ENCODE measurements at regions not wholly inside any gene's neighbourhood (a gene's known extent, or its start where the extent isn't known, plus 50 kb on each side); places are given as distances from the start of the nearest gene placed in this dataset.

DNA sequence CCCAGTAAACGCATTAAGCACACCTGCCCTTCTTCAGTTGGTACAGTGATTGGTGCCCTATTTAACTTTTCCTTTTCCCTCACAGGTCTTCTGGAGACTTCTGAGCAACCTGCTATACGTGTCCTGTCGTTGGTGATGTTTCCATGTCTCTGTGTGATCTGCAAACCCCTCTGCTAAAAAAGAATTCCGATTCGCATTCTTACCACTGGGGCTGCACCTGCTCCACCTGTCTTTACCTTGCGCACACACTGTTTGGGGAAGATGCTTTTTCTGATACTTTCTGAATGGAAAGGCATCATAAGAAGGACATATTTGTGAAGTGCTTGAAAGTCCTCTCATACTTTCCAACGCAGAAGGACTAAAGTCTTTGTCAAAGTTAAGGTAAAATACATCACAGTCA is 323.9 kb upstream of the SOX11 start:
- DNase-seq (ENCODE audit: low read depth in 2 of 3, low spot score in 2 of 3): no peak

DNA sequence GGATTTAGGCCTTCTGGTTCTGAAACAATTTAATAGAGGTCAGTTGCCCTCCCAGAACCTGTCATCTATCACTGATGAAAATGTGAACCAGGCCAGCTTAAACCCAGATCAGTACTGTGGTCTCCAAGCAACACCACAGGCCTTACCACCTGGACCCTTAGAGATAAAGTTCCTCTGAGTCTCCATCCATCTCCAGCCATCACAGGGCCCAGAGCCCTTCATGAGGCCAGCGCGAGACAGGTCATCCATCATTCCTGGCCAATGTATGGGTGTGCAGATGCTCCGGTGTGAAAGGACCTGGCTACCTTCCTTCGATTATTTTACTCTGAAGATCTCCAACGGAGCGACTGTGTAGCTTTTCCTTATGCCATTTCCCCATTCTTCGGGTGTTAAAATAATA is 322.7 kb upstream of the SOX11 start:
- no peak for DNase-seq (ENCODE audit: low read depth in 2 of 3, low spot score in 2 of 3)

DNA sequence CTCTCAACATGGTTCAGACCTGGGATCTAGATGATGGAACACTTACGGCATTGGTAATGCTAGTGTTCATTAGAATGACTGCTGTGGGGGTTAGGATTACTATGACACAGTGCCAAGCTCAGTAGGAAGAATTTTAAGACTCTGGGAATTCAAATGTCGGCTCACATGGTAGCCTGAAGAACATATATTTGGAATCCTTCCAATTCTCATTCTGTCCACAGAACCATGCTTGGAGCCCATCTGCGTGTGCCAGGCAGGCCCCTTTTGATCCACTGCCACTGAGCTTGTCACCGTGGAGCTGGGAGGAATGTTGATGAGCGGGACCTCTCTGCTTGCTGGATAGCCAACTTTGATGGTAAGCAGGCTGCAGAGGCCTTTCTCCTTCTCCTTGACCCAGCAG is 322.0 kb upstream of the SOX11 start:
- no peak for DNase-seq (ENCODE audit: low read depth in 2 of 3, low spot score in 2 of 3)

- DNase-seq (ENCODE audit: low read depth in 2 of 3, low spot score in 2 of 3): no peak
Observed at GRCh38 chr2:5372141-5372540, 320.0 kb upstream of the SOX11 start.

DNA sequence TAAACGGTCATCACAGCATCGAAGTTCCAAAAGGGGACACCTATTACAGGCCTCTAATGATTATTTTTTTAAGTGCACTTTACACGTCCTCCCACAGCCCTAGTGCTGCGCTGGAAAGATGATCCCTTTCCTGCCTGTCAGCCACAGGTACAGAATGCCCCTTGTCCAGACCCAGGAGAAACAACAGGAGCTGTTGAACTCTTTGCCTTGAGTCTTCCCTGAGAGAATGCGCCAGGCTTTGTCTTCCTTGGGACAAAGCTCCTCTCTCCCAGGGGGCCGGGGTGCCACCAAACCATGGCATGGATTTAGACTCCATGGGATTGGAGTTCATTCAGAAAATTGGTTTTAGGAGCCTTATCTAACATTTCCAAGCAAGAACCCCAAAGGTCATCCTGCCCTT is 319.0 kb upstream of the SOX11 start:
- no peak for DNase-seq (ENCODE audit: low read depth in 2 of 3, low spot score in 2 of 3)

GRCh38 chr2:5374762-5375161 is 317.4 kb upstream of the SOX11 start:
- DNase-seq (ENCODE audit: low read depth in 2 of 3, low spot score in 2 of 3): no peak

DNA sequence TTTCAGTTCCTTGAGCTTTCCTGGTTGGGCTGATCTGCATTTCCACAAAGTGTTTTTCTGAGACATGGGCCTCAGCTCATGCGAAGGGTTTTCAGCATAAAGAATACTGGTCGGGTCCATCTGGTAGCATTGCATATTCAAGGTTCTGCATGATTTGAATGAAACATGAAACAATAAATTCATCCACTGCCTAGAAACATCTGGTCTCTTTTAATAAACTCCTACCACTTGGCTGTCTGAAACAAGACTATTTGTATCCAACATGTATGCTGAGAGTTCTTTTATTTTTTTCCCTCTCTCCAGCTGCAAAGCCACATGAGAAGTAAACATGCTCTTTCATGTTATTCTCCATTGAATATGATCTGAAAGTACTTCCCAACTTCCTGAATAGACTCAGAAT is 314.9 kb upstream of the SOX11 start:
- DNase-seq (ENCODE audit: low read depth in 2 of 3, low spot score in 2 of 3): no peak

GRCh38 chr2:5379811-5380210 is 312.4 kb upstream of the SOX11 start:
- DNase-seq (ENCODE audit: low read depth in 2 of 3, low spot score in 2 of 3): no peak

DNA sequence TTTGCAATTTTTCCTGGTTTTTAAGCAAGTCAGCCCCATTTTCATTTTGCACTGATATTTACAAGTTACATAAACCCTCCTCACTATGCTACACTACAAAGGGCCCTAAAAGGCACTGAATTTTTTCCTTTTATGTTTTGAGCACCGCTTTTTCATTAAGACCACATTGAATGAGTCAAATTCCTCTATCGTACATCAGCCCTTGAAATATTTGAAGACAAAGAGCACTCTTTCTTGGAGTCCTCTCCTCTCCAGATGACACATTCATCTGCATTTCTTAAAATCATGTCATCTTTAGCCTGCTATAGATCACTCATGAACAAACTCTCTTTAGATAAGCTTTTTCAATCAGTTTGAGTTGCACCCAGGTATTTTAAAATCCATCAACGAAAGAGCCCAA is 306.6 kb upstream of the SOX11 start:
- DNase-seq (ENCODE audit: low read depth in 2 of 3, low spot score in 2 of 3): no peak

DNA sequence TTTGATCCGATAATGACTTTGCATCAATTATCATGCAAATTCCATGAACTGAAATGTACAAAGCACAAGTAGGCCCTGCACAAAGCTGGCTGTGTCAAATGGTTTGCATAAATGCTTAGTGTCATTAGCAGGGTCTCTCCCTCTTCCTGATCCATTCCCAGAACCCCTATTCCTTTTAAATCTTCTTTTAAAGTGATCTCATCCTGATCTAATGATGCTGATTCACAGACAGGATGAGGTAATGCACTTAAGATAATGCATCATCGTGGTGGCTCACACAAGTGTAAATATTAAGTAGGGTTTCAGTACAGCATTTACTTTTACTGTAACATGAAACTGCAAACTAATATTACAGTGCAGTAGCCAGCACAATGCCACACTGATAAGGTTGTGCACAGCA is 304.8 kb upstream of the SOX11 start:
- no peak for DNase-seq (ENCODE audit: low read depth in 2 of 3, low spot score in 2 of 3)

DNA sequence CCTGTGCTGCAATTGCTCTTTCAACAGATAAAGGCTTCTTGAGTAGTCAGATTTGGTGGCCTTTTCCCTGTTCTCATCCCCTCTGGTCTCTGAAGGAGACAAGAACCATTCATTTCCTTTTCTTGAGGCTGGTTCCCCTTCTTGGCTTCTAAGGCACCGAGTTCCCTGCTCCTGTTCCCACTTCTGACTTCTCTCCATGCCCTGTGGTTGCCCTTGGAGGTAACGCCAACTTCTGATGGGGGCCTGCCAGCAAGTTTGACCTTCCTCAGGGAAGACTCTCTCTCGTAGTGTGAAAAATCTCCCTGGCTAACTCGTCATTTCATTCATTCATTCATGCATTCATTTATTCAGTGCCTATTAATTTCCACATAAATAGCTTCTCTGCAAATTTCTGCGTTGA is 302.4 kb upstream of the SOX11 start:
- no peak for DNase-seq (ENCODE audit: low read depth in 2 of 3, low spot score in 2 of 3)

GRCh38 chr2:5391362-5391761 is 300.8 kb upstream of the SOX11 start:
- no peak for DNase-seq (ENCODE audit: low read depth in 2 of 3, low spot score in 2 of 3)

- no peak for DNase-seq (ENCODE audit: low read depth in 2 of 3, low spot score in 2 of 3)
Observed at GRCh38 chr2:5392658-5393057, 299.5 kb upstream of the SOX11 start.

DNA sequence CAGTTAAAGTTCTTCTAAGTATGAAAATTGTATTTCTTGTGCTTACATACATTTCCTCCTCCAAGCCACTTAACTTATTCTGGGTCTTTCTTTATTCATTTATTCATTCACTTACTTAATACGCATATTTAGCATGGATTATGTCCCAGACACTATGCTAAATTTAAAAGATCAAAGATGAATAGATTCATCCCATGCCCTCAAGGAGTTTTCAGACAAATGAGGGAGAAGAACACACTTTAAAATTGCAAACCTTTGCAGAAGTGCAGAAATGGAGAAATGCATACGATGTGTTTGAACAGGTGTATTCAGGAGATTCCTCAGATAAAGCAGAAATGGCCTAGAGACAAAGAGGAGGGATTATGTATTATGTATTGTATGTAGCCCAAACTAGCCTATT is 298.7 kb upstream of the SOX11 start:
- no peak for DNase-seq (ENCODE audit: low read depth in 2 of 3, low spot score in 2 of 3)

DNA sequence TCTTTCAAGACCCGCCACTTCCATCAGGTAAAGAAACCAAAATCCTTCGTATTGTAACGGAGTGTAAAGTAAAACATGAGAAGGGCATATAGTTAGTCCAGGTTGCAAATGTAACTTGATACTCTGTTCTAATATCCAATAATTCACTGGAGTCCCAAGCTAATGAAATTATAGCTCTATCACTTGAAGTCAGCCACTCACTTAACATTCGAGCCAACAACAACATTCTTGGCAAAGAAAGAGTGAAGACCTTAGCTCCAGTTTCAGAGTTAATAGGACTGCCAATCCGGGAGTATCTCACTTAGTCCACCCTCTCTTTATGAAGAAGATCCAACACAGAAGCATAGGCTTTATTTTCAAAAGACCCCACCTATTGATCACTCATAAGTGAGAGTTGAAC is 298.0 kb upstream of the SOX11 start:
- no peak for DNase-seq (ENCODE audit: low read depth in 2 of 3, low spot score in 2 of 3)

- no peak for DNase-seq (ENCODE audit: low read depth in 2 of 3, low spot score in 2 of 3)
Observed at GRCh38 chr2:5401115-5401657, 291.0 kb upstream of the SOX11 start.

- no peak for DNase-seq (ENCODE audit: low read depth in 2 of 3, low spot score in 2 of 3)
Observed at GRCh38 chr2:5403392-5403791, 288.8 kb upstream of the SOX11 start.

GRCh38 chr2:5409898-5410381 is 282.2 kb upstream of the SOX11 start:
- DNase-seq (ENCODE audit: low read depth in 2 of 3, low spot score in 2 of 3): no peak

GRCh38 chr2:5410991-5411700 is 281.0 kb upstream of the SOX11 start:
- no peak for DNase-seq (ENCODE audit: low read depth in 2 of 3, low spot score in 2 of 3)

GRCh38 chr2:5412001-5412400 is 280.2 kb upstream of the SOX11 start:
- no peak for DNase-seq (ENCODE audit: low read depth in 2 of 3, low spot score in 2 of 3)

- DNase-seq (ENCODE audit: low read depth in 2 of 3, low spot score in 2 of 3): no peak
Observed at GRCh38 chr2:5433855-5434254, 258.3 kb upstream of the SOX11 start.

DNA sequence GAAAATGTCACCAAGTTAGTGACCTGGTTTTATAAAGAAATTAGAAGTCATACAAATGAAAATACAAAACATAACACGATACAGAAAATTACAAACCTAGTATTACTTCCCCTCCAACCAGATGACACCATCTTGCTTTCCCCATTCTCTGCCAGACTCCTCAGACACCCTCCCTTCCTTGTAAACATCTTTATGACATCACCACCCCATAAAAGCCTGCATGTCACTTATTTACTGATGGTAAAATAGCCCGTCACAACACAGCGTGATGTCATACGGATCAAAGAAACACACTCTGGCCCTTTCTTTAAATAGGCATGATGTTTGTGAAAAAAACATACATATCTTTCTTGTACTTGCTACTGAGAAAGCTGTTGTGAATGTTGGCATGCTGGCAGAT is 254.8 kb upstream of the SOX11 start:
- DNase-seq (ENCODE audit: low read depth in 2 of 3, low spot score in 2 of 3): no peak

DNA sequence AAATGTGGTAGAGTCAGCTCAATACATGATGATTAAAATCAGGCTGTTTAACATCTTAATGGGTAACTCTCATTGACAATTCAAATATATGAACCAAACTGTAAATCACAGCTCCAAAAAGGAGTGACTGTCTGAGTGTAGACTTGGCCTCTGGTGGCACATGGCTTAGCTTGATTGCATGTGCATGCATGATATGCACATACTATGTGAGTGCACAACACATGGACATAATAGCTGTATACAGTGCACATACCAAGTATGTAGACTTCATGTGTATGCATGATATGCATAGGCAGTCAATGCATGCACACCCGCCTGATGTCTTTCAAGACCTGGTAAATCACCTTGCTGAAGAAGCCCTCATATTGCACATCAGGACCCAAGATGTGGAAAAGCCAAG is 252.0 kb upstream of the SOX11 start:
- no peak for DNase-seq (ENCODE audit: low read depth in 2 of 3, low spot score in 2 of 3)
